ENCODE measurements at regions not wholly inside any gene's neighbourhood (a gene's known extent, or its start where the extent isn't known, plus 50 kb on each side); places are given as distances from the start of the nearest gene placed in this dataset.

- H3K4me2 ChIP-seq (ENCODE audit: unreplicated experiment), result no peak overlapping the region
- no peak for DNase-seq
Measured at GRCh38 chr1:208357644-208358507, 113.7 kb upstream of the PLXNA2 start.

GRCh38 chr1:208358651-208359050 lies 114.5 kb upstream of the PLXNA2 start:
- no peaks in the 10 kb centered on the region for H3K4me1 ChIP-seq (ENCODE audit: insufficient read depth)
- no peaks in the 10 kb centered on the region for H3K27me3 ChIP-seq (replicated peaks; ENCODE audit: insufficient read depth)
- DNase-seq, result no peak
- no peaks in the 10 kb centered on the region for H3F3A ChIP-seq (ENCODE audit: insufficient read depth)
- H3K4me3 ChIP-seq, result no peak overlapping the region
- 20 to 24% methylated on average over 4 of the region's 4 CpGs for WGBS, 2 experiments (ENCODE audit: low coverage in 1 of 2, low lambda C conversion rate in 2 of 2, missing lambda C conversion rate in 2 of 2)
- H3K27ac ChIP-seq, result no peak overlapping the region
- H3K36me3 ChIP-seq (ENCODE audit: low read depth), result no peaks in the 10 kb centered on the region
- no peaks in the 10 kb centered on the region for H4K20me1 ChIP-seq (ENCODE audit: insufficient read depth)
- TF ChIP-seq EZH2phosphoT487 (IDR thresholded peaks at IDR 0.05; ENCODE audit: insufficient read depth, low read depth) (no peak), EZH2 (IDR thresholded peaks at IDR 0.05; ENCODE audit: insufficient read depth, poor library complexity, severe bottlenecking) (no peak)
- no peaks in the 10 kb centered on the region for H3K79me2 ChIP-seq (ENCODE audit: insufficient read depth)
- H3K4me2 ChIP-seq (ENCODE audit: unreplicated experiment), result no peak overlapping the region
- no peaks in the 10 kb centered on the region for H3K9me3 ChIP-seq (ENCODE audit: low read depth)
- H2AFZ ChIP-seq, result no peak overlapping the region
- in situ Hi-C loops (cut with MboI), result no loop called here
- H3K9me2 ChIP-seq (ENCODE audit: insufficient read depth), result no peaks in the 10 kb centered on the region
- no peak overlapping the region for H3K9ac ChIP-seq

More at GRCh38 chr1:208357644-208358507, 113.7 kb upstream of the PLXNA2 start:
- Histone ChIP-seq H2AFZ (no peak overlapping the region), H3K36me3 (ENCODE audit: low read depth) (no peaks in the 10 kb centered on the region), H3K9ac (no peak overlapping the region), H3K4me3 (no peak overlapping the region), H3K4me1 (ENCODE audit: insufficient read depth) (no peaks in the 10 kb centered on the region), H3F3A (ENCODE audit: insufficient read depth) (no peaks in the 10 kb centered on the region), H4K20me1 (ENCODE audit: insufficient read depth) (no peaks in the 10 kb centered on the region), H3K79me2 (ENCODE audit: insufficient read depth) (no peaks in the 10 kb centered on the region), H3K27ac (no peak overlapping the region), H3K9me2 (ENCODE audit: insufficient read depth) (no peaks in the 10 kb centered on the region), H3K27me3 (replicated peaks; ENCODE audit: insufficient read depth) (no peaks in the 10 kb centered on the region), H3K9me3 (ENCODE audit: low read depth) (no peaks in the 10 kb centered on the region)
- in situ Hi-C loops (cut with MboI), result no loop called here
- no peak for TF ChIP-seq EZH2phosphoT487 (IDR thresholded peaks at IDR 0.05; ENCODE audit: insufficient read depth, low read depth)
- TF ChIP-seq EZH2 (IDR thresholded peaks at IDR 0.05; ENCODE audit: insufficient read depth, poor library complexity, severe bottlenecking), result no peak
- WGBS, 2 experiments (ENCODE audit: low coverage in 1 of 2, low lambda C conversion rate in 2 of 2, missing lambda C conversion rate in 2 of 2), result 13 to 15% methylated on average over 8 of the region's 8 CpGs

GRCh38 chr1:208362011-208362410 lies 117.8 kb upstream of the PLXNA2 start:
- 8 to 12% methylated on average over 2 of the region's 2 CpGs for WGBS, 2 experiments (ENCODE audit: low coverage in 1 of 2, low lambda C conversion rate in 2 of 2, missing lambda C conversion rate in 2 of 2)
- no peaks in the 10 kb centered on the region for H3F3A ChIP-seq (ENCODE audit: insufficient read depth)
- in situ Hi-C loops (cut with MboI), result no loop called here

GRCh38 chr1:208366559-208366958 lies 122.4 kb upstream of the PLXNA2 start:
- 6 to 17% methylated on average over 1 of the region's 1 CpG for WGBS, 2 experiments (ENCODE audit: low coverage in 1 of 2, low lambda C conversion rate in 2 of 2, missing lambda C conversion rate in 2 of 2)
- Histone ChIP-seq H2AFZ (no peak overlapping the region), H3K9ac (no peak overlapping the region), H3F3A (ENCODE audit: insufficient read depth) (no peaks in the 10 kb centered on the region), H3K9me3 (ENCODE audit: low read depth) (no peaks in the 10 kb centered on the region), H3K79me2 (ENCODE audit: insufficient read depth) (no peaks in the 10 kb centered on the region), H3K4me2 (ENCODE audit: unreplicated experiment) (no peak overlapping the region), H3K27me3 (replicated peaks; ENCODE audit: insufficient read depth) (peaks cover 14% of the 10 kb centered on the region; the same call in 1 of the 2 replicates), H3K4me3 (no peak overlapping the region), H3K36me3 (ENCODE audit: low read depth) (no peaks in the 10 kb centered on the region), H3K4me1 (ENCODE audit: insufficient read depth) (no peaks in the 10 kb centered on the region), H3K9me2 (ENCODE audit: insufficient read depth) (no peaks in the 10 kb centered on the region), H3K27ac (no peak overlapping the region), H4K20me1 (ENCODE audit: insufficient read depth) (no peaks in the 10 kb centered on the region)
- no peak for DNase-seq
- TF ChIP-seq EZH2phosphoT487 (IDR thresholded peaks at IDR 0.05; ENCODE audit: insufficient read depth, low read depth), result no peak
- in situ Hi-C loops (cut with MboI), result no loop called here

More at GRCh38 chr1:208362011-208362410, 117.8 kb upstream of the PLXNA2 start:
- H3K4me2 ChIP-seq (ENCODE audit: unreplicated experiment), result no peak overlapping the region
- no peaks in the 10 kb centered on the region for H3K9me2 ChIP-seq (ENCODE audit: insufficient read depth)
- H2AFZ ChIP-seq, result no peak overlapping the region
- no peak overlapping the region for H3K4me3 ChIP-seq
- TF ChIP-seq EZH2 (IDR thresholded peaks at IDR 0.05; ENCODE audit: insufficient read depth, poor library complexity, severe bottlenecking) (no peak), EZH2phosphoT487 (IDR thresholded peaks at IDR 0.05; ENCODE audit: insufficient read depth, low read depth) (no peak)
- H3K4me1 ChIP-seq (ENCODE audit: insufficient read depth), result no peaks in the 10 kb centered on the region
- H4K20me1 ChIP-seq (ENCODE audit: insufficient read depth), result no peaks in the 10 kb centered on the region
- peaks cover 8% of the 10 kb centered on the region; the same call in 1 of the 2 replicates for H3K27me3 ChIP-seq (replicated peaks; ENCODE audit: insufficient read depth)
- no peak for DNase-seq
- no peak overlapping the region for H3K9ac ChIP-seq
- no peak overlapping the region for H3K27ac ChIP-seq
- no peaks in the 10 kb centered on the region for H3K79me2 ChIP-seq (ENCODE audit: insufficient read depth)
- H3K36me3 ChIP-seq (ENCODE audit: low read depth), result no peaks in the 10 kb centered on the region
- no peaks in the 10 kb centered on the region for H3K9me3 ChIP-seq (ENCODE audit: low read depth)
